GM18858 (cell line): ENCODE measurements at regions not wholly inside any gene's neighbourhood (a gene's known extent, or its start where the extent isn't known, plus 50 kb on each side); places are given as distances from the start of the nearest gene placed in this dataset.

Experiments
- ATAC-seq: cut with Tn5 transposase; IDR thresholded peaks from one replicate; pipeline ENCODE4 v1.9.1; 2021; ENCODE audit not compliant: unreplicated experiment

DNA sequence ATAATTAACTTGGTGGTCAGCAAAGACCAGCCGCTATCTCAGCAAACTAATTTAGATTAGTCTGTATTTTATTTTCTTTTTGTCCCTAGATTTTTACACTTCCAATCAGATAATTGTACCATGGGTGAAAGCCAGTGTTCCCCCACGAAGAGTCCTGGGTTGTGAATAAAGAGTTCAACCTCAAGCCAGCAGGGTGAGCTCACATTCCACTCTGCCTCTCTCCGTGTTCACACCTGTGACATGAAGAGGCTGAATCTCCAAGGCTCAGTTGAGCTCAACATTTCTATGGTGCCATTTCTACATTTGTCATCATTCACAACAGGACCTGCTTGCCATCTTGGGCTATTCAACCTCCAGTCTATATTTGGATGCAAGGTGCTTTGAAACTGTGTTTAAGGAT, 771.5 kb downstream of the GALR1 start:
- no peak for ATAC-seq

DNA sequence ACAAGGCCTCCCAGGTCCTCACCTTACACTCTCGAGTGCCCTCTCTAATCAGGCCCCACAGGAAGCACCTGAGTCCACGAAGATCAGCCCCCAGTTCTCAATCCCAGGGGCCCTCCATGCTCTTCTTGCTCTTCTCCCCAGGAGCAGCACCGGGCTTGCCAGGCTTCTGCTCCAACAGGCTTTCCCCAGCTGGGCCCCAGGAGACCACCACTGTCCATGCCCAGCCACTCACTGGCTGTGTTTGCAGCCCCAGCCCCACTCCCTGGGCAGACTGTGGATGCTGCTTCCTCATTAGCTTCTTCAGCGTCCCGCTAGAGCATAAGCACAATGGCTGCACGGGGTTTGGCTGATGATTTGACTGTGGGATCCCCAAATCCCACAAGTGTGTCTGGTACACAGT, 781.9 kb downstream of the GALR1 start:
- ATAC-seq = no peak

DNA sequence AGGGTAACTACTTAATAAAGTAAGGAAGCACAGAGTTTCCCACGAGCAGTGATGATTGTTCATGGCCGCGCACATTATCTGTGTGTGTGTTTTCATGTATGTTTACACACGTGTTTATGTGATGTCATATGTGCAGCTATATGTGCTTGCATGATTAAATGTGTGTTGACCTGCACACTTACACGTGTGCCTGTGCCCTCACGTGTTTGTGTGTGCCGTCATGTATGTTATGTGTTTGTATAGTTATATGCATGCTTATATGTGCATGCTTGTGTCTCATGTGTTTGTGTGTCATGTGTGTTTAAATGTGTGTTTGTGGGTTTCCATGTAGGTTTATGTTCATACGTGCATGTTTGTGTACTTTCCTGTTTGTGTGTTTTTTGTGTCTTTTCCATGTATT, 782.3 kb downstream of the GALR1 start:
- no peak for ATAC-seq

DNA sequence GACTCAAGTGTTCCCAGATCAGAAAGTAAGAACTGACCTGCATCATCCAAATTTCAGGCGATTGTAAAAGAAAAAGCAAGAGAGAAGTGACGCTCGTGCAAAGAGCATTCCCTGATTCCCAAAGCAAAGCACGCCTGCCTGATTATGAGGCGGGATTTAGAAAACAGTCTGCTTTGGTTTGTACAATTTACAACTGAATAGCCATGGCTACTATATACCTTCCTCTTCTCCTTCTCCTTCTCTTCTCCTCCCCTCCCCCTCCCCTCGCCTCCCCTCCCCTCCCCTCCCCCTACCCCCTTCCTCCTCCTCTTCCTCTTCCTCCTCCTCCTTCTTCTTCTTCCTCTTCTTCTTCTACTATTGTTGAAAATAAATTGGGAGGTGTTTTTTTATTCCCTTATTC, 782.9 kb downstream of the GALR1 start:
- ATAC-seq = no peak

DNA sequence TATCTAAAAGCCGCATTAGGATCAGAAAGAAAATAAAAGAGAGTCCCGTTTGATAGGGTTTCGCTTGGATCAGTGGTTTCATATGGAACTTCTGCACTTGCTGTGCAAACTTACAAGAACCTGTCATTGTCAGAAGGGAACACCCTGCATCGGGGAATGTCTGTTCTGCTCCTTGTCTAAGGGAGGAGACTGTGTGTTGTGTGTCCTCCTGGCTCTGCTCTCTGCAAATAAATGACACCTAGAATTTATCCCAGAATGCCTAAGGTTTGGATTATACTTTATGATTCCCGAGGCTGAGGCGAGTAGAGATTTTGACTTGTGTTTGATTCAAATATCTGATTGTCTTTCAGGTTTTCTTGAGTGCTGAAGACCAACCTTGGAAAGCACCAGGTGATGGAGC, 785.1 kb downstream of the GALR1 start:
- ATAC-seq = no peak

DNA sequence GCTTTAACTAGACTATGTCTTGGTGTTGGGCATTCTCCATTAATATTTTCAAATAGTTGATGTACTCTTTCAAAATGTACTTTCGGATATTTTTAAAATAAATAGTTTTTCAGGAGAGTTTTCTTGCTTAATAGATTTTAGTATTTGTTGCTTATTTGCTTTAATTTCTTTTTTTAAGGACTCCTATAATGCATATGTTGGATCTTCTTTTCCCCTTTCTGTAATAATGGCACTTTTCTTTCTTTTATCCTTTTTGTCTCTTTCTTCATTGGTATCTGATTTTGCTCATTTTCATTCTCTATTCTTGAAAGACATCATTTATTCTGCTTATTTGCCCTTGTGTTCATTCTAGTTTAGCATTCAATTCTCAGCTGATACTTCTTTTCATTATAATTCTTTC, 791.6 kb downstream of the GALR1 start:
- ATAC-seq = no peak

DNA sequence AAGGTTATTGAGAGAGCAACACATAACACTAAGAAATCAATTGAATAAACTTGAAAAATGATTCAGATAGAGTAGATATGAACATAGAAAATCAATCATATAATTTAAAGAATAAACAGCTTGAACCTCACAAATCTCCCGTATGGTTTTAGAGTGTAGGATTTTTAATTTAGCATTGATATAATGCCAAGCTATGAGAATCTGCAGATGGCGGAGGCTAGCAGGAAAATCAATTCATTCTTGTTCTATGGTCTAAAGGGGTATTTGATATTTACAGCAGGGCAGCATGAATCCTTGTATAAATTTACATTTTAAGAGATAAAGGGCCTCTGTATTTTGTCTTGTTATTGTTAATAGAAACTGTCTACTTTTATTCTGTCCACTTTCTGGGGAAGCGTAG, 797.0 kb downstream of the GALR1 start:
- ATAC-seq = no peak

DNA sequence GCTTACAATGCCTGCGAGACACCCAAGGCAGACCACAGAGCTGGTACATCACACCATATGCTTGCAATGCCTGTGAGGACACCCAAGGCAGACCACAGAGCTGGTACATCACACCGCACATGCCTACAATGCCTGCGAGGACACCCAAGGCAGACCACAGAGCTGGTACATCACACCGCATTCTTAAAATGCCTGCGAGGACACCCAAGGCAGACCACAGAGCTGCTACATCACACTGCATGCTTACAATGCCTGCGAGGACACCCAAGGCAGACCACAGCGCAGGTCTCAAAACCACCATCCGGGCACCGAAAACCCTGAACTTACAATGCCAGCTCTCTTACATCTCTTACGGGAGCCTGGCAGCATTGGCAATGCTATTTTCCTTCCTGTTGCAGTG, 799.6 kb downstream of the GALR1 start:
- ATAC-seq = no peak

DNA sequence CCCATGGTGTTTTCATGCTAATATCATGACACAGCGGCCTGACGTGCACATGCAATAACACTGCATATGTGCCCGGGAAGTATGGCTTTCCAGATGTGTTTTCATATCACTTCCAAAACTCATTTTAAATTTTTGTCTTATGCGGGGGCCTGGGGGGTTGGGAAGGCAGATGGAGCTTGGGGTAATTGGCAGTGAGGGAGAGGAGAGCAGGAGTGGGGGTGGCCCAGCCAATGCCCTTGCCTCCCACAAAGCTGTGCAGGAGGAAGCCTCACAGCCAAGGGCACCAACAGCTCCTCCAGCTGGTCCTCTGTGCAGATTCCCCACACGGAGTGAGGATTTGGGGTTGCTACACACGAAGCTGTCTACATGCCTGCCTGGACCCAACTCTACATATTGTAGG, 805.2 kb downstream of the GALR1 start:
- ATAC-seq = no peak

DNA sequence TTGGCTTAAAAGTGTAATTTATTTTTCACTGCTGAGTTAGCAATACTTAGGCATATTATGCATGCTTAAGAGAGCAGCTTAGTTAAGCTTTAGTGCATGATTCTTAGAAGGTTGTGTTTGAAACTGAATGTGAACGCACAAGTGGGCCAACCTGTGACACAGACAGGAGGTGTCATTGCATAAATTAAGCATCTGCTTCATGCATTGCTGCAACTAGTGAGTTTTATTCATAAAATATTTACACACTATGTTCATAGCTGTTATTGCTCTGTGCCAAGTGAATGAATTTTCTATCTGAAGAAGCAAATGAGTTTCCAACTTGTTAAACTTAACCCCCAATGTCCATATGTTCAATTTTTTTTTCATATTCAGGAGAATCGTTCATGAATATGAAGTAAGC, 806.4 kb downstream of the GALR1 start:
- ATAC-seq = no peak

DNA sequence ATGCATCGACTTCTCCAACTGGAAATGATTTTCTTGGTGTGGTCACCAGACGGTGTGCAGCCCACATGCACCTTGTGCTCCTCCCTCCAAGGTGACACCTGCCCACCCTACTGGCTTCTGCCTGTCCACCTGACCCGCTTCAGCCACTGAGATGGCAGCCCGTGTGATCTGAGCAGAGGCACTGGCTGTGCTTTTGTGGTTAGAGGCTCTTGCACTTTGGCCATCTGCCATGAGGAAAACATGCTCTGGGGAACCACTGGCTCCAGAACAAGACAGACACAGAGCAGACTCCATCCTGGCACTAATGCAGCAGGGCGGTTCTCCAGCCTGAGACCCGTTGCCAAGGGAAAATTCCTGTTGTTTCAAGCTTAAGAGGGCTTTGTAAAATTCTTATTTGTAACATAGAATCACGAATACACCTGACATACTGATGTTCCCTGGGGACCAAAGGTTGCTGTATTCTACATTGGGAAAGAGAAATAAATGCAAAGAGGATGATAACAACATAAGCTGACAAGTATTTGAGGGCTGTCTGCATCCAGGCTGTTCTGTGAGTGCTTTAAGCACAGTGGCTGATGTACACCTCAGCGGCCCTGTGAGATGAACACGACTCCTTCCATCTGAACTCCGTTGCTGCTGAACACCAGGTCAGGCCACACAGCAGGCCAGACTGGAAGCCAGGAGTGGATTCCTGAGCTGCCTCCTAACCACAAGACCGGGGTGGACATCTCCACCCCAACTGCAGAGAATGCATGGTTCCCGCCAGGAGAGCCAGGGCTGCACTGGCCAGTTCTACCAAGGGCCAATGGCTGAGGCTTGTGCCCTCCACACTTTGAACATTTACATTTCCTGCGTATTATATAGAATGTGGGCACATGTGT, 820.4 kb downstream of the GALR1 start:
- no peak for ATAC-seq

DNA sequence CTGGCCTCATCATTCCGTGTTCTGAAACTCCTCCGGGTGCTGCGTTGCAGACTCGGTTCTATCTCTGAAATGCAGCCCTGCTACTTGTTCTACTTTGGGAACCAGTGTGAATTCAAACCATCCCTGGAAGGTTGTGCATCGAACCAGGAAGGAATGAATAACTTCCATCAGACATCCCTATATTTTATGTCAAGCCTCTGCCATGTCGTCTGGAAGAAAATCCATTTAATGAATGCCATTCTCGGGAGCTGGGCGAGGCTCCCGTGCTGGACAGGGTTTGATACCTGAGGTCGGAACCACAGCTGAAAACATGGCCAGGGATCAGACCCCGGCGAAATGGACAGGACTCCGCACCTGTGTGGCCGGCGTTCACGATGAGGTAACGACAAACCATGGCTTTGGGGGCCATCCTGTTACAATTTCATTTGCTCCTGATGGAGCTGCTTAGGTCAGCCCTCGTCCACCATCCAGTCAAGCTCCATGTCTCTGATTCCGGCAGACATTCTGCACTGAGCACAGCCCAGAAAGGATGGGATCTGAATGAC, 821.6 kb downstream of the GALR1 start:
- ATAC-seq = no peak

DNA sequence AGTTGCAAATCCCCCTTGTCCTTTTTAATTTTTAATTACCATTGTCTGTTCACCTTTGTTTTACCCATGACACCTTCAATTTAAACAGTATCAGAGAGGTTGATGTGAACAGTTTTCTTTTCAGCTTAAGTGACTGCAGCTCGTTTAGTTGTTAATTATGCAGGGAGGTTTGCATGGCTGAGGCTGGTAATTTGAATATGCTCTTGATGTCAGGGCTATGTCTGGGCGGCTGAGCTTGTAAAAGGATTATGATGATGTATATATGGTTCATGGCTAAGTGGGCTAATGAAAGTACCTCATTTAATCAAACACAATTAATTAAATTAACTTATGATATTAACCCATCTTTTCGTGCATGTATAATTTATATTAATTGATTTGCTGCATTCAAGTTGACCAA, 822.1 kb downstream of the GALR1 start:
- no peak for ATAC-seq

DNA sequence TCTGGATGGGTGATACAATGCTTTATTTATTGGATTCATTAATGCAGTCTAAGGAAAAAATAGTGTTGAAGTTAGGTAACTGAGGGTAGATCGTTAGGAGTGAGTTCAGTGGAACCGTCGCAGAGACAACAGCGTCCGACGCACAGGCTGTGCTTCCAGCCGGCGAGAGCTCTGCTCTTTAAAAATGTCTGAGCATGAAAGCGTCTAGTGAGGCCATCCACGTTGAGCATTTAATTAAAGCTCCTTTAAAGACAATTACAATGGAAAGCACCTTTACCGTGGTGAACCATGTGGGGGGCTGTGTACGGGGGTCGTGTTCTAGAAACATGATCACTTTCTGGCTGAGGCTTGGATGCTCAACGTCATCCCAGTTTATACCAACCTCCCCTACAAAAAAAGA, 822.7 kb downstream of the GALR1 start:
- ATAC-seq = no peak

DNA sequence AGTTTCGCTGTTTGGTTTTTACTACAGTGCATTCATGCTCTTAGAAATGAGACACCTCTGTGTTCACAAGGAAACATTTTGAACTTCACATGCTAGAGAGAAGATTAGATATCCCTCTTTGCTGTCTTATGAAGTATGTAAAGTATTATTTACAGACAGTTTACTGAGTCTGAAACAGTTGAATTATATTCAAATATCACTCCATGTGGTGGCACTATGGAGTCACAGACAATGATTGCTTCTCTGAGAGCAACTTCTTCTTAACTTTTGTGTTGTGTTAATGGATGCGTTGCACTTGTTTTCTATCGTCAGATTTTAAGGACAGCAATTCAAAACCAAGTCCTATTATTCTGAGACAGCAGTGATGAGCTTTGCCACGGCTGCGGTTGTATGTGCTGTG, 823.6 kb downstream of the GALR1 start:
- ATAC-seq = no peak

DNA sequence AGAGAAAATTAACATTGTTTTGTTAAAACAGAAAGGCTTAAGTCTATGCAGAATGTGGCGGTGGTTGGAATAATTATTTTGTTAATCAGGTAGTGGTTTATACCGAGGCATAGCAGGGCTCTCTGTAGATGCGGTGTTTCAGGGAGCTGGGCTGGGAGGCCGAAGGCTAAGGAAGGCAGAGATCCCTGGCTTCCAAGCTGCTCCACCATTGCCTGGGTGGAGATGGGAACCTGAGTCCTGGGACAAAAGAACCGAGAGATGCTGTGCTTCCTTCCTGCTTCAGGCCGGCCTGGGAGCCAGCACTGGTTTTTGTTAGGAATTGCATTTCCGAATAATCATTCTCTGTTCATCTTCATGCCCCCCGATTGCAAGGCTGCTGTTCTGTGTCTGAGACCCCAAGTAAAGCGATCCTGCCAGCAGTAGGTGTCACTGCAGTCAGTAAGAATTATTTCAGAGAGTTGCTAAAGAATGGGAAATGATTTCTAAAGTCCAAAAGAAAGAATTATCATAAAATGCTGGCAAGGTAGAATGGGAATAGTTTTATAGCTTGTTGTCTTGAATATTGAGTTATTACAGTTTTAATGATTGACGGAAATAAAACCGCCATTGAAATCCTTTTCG, 824.9 kb downstream of the GALR1 start:
- no peak for ATAC-seq

DNA sequence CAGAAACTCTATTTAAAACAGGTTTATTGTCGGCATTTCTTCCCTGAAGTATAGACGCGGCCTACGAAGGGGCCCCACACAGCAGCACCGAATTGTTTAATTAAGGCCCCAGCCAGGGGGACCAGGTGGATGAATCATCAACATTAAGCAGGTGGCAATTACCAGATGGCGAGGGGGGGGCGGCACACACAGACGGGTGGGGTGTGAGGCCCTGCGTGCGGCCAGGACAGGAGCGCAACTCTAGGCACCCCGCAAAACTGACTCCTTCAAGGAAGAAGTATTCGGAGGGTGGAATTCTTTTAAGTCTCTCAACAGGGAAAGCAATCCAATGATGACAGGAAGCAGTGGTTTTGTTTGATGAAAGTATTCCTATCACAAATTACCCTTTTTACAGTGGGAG, 830.4 kb downstream of the GALR1 start:
- ATAC-seq = no peak

DNA sequence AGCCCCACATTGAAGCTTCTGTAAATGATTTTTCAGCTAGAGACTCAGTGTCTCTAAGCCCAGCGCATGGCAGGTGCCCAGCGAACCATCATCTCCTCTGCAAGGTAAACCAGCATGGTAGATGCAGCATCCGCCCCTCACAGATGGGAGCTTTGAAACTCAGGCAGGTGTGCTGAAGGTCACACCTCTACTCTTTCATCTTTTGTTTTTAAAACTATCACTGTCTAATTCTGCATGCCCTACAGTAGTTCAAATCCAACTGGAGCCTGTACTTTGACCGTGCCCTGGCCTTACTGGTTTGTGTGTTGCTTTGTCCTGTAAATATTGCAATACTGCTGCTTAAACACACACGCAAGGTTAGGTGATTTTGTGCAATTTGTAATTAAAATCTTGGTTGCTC, 831.1 kb downstream of the GALR1 start:
- no peak for ATAC-seq

DNA sequence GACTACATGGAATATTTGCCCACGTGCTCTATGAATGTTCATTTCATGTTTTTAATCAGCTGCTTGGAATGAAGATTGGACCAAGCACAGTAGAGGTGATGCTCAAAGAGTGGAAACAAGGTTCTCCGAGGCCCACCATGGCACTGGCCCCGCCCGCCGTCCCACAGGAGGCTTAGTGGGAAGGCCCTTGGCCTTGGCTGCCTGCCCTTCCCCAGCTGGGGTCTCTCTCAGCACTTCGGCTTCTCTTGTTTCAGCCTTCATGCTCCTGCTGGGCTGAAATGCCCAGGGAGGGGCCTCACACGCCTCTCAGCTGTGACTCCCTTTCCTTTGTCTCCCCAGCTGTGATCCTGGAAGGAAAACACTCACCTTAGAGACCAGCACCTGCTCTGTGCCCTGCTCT, 833.2 kb downstream of the GALR1 start:
- no peak for ATAC-seq

DNA sequence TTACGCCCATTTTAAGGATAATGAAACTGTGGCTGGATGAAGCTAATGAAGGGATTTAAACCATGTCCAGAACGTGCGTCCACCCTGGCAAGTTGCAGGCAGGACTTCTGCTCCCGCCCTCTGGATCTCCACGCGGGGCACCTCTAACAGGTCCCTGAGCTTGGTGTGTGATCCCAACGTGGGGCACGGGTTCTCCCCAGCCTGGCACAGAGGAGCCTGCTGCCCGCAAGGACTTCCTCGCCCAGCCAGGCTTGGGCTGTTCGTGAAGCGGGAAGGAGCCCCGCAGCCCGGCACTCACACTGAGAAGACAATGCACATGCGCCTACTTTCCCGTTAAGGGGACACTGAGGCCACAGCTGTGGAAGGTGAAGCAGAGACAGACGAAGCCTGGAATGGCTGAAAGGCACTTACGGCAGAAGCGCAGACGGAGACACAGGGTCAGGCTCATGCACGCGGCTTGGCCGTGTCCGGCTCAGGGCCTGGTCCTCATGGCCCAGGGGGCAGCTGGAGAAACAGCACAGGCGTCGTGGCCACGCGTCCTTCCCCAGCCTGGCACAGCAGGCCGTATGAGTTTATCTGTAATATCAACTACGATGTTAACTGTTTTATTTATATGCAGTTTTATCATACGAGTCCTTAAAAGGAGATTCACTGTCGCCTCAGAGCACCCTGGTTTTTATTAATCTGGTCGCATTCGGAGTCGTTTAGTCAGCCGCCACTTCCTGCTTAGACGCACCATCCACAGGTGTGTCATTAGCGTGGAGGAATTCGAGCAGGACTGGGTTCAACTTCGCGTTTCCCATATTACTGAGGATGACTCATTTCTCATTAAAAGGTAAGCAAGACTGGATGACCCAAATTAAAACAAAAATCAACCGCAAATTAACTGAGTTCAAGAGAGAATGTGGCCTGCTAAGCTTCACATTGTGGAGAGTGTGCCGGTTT, 835.9 kb downstream of the GALR1 start:
- ATAC-seq = no peak

DNA sequence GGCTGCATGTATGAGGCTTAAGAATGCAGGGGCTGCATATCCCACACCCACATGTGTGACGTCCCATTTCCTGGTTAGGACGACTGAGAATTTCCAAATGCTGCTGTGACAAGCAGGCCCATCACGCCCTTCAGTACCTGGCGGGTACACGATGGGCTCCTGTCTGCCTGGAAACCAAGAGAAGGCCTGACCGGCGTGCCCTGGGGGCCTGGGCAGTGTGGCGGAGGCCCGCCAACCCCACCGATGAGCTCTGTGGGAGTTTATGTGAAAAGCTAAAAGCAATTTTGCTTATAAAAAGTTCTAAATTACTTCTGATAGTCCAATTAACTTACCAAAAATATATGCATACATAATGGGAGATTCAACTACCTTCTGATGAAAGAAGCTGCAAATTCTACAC, 837.3 kb downstream of the GALR1 start:
- no peak for ATAC-seq
